ENCODE measurements at regions not wholly inside any gene's neighbourhood (a gene's known extent, or its start where the extent isn't known, plus 50 kb on each side); places are given as distances from the start of the nearest gene placed in this dataset.

- TF ChIP-seq CTCF (optimal IDR thresholded peaks at IDR 0.05 in 1 of 3, IDR thresholded peaks at IDR 0.05 in 1 of 3, conservative IDR thresholded peaks at IDR 0.05 in 1 of 3; ENCODE audit: extremely low read depth in 1 of 3, insufficient read depth in 2 of 3, low read length in 3 of 3), result no peak
- no peak for TF ChIP-seq EZH2 (IDR thresholded peaks at IDR 0.05; ENCODE audit: low read length)
These were observed 139.4 kb downstream of the OSR1 start for GRCh38 chr2:19219060-19219459.

Measured in keratinocyte (primary cell).